DMS53 treated with DMSO at 0.1 percent for 48 hours (cell line): ENCODE measurements at regions not wholly inside any gene's neighbourhood (a gene's known extent, or its start where the extent isn't known, plus 50 kb on each side); places are given as distances from the start of the nearest gene placed in this dataset.

ENCODE experiments used
- DNase-seq: peaks from one replicate; lab custom pipeline; 2025; ENCODE audit not compliant: unreplicated experiment; lab: John Stamatoyannopoulos, UW

DNA sequence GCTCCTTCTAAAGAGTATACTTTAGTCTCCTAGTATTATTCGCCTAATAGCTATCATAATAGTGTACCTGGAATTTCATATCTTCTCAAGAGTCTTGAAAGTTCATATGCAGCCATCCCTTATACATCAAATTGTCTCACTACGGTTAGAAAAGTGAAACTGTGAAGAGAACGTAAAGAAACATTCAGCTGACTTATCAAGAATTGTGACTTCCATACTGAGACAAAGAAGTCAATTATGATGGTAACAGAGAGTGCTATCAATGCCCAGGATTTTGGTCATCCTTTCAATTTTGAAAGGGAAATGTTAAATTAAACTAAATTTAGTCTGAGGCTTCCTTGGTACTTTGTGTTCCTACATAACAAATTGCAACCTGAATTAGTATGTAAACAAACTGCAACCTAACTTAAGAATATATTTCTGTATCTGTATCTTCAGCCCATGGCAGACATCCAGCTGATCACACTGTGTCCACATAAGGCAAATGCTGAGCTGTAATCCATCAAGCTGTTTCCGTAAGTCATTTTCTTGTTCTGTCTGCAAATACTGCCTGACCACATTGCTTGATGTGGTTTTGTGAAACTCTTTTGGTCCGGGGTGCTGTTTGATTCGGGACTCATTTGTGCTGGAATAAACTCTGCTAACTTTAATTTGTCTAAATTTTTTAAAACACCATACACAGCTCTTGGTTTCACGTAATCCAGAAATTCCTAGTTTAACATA, 469.6 kb downstream of the SI start:
- no peak for DNase-seq

DNA sequence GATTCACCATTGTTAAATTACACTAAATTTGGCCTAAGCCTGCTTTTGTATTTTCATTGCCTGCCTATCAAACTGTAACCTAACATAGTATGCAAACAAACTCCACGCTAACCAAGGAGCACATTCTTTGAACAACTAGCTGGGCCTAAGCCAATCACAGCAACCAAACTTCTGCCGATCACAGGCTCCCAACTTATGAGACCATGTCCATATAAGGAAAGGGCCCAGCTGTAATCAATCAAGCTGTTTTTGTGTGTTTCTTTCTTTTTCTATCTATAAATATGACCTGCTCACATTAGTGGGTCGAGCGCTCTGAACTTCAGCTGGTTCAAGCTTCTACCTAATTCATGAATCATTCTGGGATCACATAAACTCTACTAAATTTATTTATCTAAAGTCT, 473.6 kb downstream of the SI start:
- DNase-seq, result no peak

DNA sequence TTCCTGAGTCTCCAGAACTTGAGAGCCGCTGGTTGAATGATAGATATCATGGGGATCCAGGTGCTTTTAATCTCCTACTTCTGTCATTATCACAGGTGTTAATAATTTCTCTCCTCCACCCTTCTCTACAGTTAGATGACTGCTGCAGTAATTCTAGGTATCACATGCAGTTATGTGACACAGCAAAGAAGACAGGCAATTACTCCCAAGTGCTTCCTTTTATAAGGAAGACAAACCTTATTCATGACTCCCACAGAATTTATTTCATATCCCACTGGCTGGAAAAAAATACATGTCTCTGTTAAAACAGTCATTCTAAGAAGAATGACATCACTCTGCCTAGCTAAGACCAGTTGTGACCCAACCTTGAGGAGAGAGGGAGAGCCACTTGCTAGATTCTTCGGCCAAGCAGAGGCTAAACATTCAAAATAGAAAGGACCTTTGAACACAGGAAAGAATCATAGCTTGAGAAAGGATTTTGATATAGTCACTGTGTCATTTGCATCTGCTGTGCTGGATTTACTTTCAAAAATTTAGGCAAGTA, 500.6 kb downstream of the SI start:
- no peak for DNase-seq

DNA sequence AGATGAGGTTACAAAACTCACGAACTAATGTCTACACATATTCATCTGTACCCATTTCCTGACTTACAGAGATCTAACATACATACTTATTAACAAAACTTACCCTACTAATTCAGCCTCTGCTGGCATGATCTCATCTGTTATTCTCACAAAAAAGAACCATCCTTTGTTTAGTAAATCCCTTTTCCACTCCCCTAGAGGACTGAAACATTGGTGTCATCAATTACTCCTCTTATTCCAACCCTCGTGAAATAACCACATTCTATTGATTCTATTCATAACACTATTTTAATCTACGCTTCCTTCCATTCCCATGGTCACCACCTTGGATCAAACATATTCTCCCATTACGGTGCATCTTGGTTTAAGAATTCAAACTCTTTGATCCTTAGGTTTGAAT, 505.9 kb downstream of the SI start:
- DNase-seq, result no peak

DNA sequence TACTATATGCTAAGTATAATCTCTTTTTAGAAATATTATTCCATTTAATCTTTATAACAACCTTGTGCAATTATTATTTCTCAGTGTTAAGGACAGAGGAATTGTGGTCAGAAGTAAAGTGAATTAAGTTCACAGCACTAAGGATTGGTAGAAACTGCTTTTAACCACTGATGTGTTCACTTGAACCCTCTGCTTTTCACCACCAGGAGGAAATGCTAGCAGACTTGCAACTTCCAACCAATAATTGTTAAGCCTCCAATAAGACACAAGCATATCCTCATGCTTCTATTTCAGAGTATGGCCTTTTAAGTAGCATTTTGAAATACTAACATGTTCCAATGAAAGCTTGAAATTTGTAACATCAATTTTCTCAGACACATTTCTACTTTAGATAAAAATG, 527.4 kb downstream of the SI start:
- DNase-seq, result no peak

DNA sequence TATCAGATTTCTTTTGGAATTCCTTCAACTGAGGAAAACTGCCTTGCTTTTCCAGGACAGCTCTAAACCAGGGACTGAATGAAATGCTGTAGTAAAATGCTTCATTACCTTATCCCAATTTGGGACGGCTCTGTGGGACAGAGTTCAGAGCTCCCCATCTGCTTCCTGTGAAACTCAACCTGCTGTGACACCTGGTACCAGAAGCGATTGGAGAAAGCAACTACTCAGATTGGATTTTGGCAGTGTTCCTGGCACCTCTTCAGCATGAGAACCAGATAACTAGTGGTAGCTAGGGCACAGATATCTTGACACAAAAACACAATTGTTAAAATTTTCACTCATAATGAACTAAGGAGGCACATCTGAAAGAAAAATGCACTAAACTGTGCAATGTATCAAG, 539.1 kb downstream of the SI start:
- no peak for DNase-seq

DNA sequence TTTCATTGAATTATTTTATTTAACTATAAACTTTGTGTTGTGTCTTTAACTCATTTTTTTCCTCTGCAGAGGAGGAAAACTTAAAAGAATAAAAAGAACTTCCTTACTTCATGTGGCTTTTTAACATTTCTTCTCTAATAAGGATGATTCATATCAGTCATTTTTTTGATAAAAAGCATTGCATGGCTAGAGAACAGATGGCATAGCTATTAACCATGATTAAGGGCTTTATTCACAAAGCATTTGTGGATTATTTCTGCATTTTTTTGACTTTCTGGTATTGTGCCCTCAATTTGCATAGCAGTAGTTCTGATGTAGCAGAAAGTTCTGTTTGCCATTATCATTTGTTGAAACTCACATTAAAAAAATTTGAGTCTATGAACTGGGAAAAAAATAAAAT, 540.8 kb downstream of the SI start:
- DNase-seq, result no peak

DNA sequence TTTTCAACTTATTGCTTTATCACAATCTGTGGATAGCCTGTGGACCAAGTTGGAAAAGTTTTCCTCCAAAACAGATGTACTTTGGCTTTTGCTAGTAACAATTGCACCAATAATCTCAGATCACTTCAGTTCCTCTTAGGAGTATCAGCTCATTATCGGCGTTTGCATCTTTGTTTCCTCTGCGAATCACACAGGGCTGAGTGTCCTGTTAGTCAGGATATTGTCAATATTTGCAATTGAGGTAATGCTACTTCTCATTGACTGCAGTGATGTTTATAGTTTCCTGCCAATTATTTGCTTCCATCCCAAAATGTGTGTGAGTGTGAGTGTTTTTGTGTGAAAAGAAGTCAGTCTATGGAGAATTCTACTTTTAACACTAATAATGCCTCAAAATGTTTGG, 545.0 kb downstream of the SI start:
- peak; percentile 63 for DNase-seq

DNA sequence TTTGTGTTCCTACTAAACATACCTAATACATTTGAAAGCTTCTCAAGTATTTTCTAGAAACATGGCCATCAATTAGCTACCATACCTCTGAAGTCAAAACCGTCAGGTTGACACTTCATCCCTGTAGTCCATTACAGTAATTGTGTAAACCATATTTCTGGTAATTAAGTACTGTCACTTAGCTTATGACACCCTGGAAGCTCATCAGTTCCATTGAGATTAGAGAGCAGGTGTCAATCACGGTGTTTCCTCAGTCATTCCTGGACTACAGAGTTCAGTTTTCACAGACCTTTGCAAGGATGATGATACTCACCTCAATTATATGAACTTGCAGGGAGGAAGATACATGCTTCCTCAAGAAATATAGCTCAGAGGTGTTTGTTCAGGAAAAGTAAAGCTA, 552.0 kb downstream of the SI start:
- no peak for DNase-seq

DNA sequence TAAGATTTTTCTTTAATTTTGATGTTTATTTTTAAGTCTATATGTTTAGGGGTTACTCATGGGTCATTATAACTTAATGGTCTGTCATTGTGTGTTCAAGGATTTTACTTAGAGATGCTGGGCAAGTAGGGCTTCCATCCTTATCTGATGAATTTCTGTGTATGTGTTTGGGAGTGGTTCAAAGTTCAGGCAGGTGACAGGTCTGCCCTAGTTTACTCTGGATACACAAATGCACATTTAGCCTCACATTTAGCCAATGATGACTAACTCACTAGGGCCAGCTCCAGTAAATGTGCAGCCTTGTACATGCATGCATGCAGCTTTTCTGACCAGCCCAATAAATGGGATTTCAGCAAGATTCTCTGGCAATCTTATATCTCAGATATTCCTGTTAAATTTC, 554.1 kb downstream of the SI start:
- DNase-seq, result peak; percentile 48

DNA sequence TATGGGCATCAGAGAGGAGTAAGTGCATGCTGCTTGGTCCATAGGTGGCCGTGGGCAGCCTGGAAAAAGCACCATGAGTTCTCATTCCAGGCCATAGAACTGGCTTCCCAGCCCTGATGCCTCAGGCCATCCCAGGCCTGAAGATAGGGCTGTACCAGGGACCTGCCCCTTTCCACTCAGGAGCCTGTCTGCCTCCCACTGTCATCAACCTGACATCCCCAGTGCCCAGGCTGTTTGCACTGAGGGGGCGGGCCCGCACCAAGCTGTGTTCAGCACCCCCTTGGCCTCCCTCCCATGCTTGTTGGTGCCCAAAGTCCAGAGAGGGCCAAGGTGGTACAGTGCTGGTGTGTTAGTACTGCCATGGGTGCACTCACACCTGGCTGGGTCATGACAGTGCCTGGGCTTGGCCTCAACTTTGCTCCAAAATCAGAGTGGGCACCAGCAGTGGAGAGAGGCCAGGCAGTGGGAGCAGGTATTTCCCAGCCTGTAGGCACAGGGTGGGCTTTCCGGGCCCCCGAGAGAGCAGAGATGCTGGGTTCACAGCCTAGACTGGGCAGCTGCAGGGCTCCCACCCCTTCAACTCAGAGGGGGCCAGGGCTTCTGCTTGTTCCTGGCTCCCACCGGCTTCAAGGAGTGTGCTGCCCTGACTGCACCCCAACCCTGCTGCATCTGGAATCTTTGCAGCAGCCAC, 556.1 kb downstream of the SI start:
- DNase-seq, result no peak

DNA sequence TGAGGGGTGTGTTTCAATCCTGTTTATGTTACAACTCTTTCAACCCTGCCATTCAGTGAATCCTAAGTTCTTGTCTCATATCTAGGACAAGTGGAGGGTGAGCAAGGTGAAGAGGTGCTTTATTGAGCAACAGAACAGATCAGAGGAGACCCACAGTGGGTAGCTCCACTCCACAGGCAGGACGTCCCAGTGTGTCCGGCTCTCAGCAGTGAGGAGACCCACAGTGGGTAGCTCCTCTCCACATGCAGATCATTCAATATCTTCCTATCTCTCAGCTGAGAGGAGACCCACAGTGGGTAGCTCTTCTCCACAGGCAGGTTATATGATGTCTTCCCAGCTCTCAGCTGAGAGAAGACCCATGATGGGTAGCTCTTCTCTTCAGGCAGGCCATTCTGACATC, 556.7 kb downstream of the SI start:
- DNase-seq, result no peak

DNA sequence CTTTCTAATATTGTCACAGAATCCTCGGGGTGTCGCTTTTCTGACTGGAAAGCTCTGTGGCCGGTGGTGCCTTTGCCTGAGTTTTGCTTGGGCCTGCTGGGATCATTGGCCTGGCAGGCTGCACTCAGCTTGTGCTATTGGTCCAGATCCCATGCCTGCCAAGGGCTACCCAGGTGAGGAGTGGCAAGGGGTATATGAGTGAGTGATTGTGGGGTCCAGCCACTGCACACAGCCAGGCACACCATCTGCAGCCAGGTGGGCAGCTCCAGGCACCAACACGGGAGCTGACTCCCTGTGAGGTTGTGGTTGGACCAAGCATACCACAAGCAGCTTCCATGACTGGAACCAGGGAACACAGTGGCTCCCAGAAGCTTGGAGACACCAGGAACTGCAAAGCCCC, 557.2 kb downstream of the SI start:
- DNase-seq, result no peak

DNA sequence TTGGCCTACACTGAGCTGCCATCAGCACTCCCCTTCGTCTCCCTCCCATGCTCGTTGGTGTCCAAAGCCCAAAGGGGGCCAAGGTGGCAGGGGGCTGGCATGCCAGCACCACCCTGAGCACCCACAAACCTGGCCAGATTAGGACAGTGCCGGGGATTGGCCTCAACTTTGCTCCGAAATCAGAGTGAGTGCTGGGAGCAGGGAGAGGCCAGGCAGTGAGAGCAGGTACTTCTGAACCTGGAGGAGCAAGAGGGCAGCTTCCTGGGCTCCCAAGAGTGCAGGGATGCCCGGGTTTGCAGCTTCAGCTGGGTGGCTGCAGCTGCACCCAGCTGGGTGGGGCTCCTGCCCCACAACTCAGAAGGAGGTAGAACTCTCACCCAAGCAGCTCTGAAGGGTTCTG, 563.0 kb downstream of the SI start:
- DNase-seq, result no peak

DNA sequence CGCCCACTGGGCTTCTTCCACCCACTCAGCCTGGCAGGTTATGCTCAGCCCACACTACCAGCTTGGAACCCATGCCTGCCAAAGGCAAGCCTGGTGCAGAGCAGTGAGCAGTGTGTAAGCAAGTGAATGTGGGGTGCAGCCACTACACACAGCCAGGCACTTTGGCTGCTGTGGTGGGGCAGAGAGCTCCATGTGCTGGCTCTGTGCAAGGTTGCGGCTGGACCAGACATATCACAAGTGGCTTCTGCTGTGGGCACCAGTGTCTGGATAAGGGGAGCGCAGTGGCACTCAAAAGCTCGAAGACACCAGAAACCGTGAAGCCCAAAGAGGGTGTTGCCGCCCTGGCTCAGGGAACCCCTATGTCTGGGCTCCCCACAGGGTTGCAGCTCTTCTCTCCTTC, 563.7 kb downstream of the SI start:
- no peak for DNase-seq

DNA sequence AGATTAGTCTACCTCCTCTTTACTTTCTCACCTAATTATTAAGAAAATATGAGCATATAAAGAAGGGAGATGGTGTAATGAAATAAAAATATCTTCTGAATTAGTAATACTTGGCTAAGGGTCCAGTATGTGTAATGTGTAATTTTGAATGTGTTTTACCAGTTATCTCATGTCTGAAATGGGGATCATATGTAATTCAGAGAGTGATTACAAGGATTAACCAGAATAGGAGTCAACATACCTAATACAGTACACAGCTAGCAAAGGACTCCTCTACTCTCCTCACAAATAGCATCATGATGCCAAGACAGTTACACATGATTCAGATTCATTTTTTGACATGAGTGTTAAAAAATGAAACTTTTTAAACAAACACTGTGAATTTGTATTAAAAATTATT, 570.4 kb downstream of the SI start:
- DNase-seq, result no peak

DNA sequence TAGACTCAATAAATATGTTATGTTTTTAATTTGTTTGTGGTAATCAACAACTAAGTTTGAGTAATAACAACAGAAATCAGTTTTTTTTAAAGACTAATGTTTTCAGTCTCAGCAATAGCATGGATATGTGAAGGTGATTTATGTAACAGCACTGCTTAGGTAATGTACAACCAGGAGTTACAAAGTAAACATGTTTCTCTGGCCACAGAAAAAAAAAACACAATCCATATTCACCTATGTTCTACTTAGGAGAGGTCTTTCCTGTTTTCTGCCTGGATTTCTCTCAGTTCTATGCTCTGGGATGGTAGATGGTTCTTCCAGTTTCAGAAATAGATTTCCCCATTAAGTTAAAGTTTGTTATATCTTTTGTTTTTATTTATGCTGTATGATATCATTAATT, 579.4 kb downstream of the SI start:
- DNase-seq, result peak; percentile 76

DNA sequence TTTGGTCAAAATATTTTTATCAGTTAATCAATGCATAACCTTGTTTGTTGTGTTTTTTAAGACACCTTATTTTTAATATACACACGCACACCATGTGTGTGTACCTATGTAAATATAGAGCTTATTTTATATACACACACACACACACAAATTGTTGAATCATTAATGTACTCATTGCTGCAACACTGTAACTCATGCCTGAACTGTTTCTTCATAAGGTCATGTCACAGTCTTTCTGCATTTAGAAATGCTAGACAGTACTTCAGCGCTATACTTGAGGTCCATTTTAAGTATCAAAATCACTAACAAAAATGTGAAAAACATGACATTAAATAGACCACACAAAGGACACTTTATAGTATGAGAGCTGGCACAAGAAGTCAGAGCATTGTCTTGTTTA, 589.4 kb downstream of the SI start:
- DNase-seq, result no peak

DNA sequence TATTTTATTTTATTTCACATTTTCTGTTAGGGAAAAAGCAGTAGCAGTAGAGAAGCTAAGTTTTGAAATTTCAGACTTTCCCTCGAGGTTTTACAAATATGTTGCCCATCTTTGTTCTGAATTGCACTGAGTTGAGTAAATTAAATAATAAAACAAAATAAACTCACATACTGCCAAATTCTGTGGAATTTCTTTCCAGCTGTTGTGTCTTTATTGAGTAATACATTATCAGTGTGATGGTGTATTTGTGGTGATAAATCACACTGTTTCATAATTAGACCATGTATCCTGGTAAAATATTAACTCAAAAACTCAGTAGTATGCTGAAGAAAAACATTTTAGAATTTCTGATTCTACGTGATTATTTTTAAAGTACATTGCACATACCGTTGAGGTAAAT, 592.1 kb downstream of the SI start:
- DNase-seq, result no peak

DNA sequence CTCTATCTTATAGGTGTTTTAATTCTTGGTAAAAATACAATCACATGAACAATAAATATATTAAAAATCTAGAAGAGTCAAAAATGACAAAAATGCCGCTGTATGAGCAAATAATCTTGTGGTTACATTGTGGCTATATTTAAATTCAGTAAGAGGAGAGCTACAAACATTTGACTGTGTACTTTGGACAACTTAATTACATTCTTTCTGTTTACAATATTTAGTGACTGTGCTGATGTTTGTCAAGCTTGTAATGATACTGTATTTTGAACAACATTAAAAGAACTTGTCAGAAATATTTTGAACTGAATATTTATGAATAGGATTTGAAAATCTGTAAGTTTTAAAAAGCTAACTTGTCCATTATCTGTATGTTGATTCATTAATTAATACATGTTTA, 598.3 kb downstream of the SI start:
- DNase-seq, result no peak

DNA sequence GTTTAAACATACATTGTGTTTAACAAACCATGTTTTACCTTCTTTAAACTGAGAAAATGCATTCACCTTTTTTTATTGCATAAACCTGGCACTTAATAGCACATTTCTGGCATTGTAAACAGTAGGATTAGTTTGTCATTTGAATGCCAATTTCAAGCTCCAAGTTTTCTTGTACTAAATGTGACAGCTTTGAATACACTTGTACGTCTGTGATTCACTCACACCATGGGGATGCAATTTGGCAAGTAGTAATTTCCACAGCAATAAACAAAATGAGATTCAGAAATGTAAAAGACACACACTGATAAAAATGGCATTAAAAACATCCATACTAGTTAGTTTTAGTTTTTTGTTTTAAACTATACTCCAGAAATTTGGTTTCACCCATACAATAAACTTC, 598.9 kb downstream of the SI start:
- DNase-seq, result no peak

DNA sequence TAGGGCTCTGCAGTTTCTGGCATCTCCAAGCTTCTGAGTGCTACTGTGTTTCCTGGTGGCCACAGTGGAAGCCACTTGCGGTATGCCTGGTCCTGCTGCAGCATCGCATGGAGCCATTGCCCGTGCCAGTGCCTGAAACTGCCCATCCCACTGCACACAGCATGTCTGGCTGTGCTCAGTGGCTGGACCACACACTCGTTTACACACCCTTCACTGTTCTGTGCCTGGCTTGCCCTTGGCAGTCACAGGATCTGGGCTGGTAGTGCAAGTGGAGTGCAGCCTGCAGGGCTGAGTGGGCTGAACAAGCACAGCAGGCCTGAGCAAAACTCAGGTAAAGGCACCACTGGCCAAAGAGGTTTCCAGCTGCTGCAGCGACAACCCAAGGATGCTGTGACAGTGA, 600.0 kb downstream of the SI start:
- no peak for DNase-seq

DNA sequence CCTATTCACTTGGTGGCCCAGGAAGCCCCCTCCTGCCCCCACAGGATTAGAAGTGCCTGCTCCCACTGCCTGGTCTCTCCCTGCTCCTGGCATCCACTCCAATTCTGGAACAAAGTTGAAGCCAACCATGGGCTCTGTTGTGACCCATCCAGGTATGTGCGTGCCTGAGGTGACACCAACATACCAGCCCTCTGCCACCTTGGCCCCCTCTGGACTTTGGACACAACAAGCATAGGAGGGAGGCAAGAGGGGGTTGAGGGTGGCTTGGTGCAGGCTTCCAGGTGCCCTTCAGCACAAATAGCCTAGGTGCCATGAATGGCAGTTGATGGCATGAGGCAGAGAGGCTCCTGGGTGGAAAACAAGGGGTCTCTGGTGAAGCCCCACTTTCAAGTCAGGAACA, 600.9 kb downstream of the SI start:
- DNase-seq, result no peak
